Liver (tissue), 8 donors: ENCODE measurements at regions not wholly inside any gene's neighbourhood (a gene's known extent, or its start where the extent isn't known, plus 50 kb on each side); places are given as distances from the start of the nearest gene placed in this dataset.

ENCODE experiments used
- DNase-seq: peaks from one replicate; pipeline ENCODE4 v3.0.0-alpha.2; 2017; ENCODE audit warnings: low spot score
- H3K27ac ChIP-seq, 2 donors: one replicate each; pipeline ENCODE4 v1.7.0; 2013; ENCODE audit warnings: inconsistent platforms in 2 of 2, low read length in 2 of 2, control low read depth in 1 of 2, low read depth in 1 of 2, mild to moderate bottlenecking in 1 of 2
- H3K27me3 ChIP-seq, 4 donors: one replicate each; pipeline versions ENCODE4 v1.6.1 to v1.7.0; 2013; ENCODE audit warnings: low read length in 3 of 4, inconsistent platforms in 1 of 4, mild to moderate bottlenecking in 1 of 4, moderate library complexity in 1 of 4; ENCODE audit not compliant: control insufficient read depth in 4 of 4, insufficient read depth in 4 of 4
- H3K36me3 ChIP-seq, 4 donors: one replicate each; pipeline versions ENCODE4 v1.6.1 to v1.7.0; 2013; ENCODE audit warnings: low read length in 3 of 4, mild to moderate bottlenecking in 3 of 4, low read depth in 1 of 4, moderate library complexity in 1 of 4; ENCODE audit not compliant: control insufficient read depth in 4 of 4, insufficient read depth in 3 of 4
- H3K4me1 ChIP-seq, 4 donors: one replicate each; pipeline versions ENCODE4 v1.6.1 to v1.7.0; 2013; ENCODE audit warnings: low read length in 3 of 4, mild to moderate bottlenecking in 3 of 4, moderate library complexity in 1 of 4; ENCODE audit not compliant: control insufficient read depth in 4 of 4, insufficient read depth in 4 of 4
- H3K4me3 ChIP-seq, 3 donors: one replicate each; pipeline versions ENCODE4 v1.6.1 to v1.7.0; 2013; ENCODE audit warnings: low read length in 3 of 3, control low read depth in 1 of 3, low read depth in 1 of 3, mild to moderate bottlenecking in 1 of 3
- H3K9ac ChIP-seq, 2 donors: one replicate each; pipeline ENCODE4 v1.7.0; 2013; ENCODE audit warnings: low read length in 2 of 2, mild to moderate bottlenecking in 2 of 2, moderate library complexity in 2 of 2, control low read depth in 1 of 2, low read depth in 1 of 2
- H3K9me3 ChIP-seq, 4 donors: one replicate each; pipeline versions ENCODE4 v1.6.1 to v1.7.0; 2013; ENCODE audit warnings: low read length in 3 of 4; ENCODE audit not compliant: control insufficient read depth in 4 of 4
- ATF3 ChIP-seq: IDR thresholded peaks from 2 replicates; pipeline ENCODE4 v1.6.1; 2016; ENCODE audit warnings: antibody characterized with exemption
- CTCF ChIP-seq: fragments of 150-350 bp; IDR thresholded peaks from 2 replicates; pipeline ENCODE4 v1.5.1; 2017; ENCODE audit warnings: improper control_type of control experiment, low read depth, low read length; ENCODE audit not compliant: missing input control
- EGR1 ChIP-seq, 2 donors: IDR thresholded peaks; 2 replicates each; pipeline ENCODE4 v1.6.1; 2016 to 2018; ENCODE audit warnings: antibody characterized with exemption in 2 of 2, low read depth in 2 of 2
- FOXA1 ChIP-seq: IDR thresholded peaks from 2 replicates; pipeline ENCODE4 v1.6.1; 2016; ENCODE audit warnings: antibody characterized with exemption
- FOXA2 ChIP-seq: IDR thresholded peaks from 2 replicates; pipeline ENCODE4 v1.6.1; 2016; ENCODE audit warnings: antibody characterized with exemption
- GABPA ChIP-seq, 2 donors: IDR thresholded peaks in 1 of 2; conservative IDR thresholded peaks in 1 of 2; 2 replicates each; pipeline ENCODE4 v1.6.1; 2016; ENCODE audit warnings: antibody characterized with exemption in 2 of 2, mild to moderate bottlenecking in 1 of 2, moderate library complexity in 1 of 2
- HNF4A ChIP-seq, 2 donors: conservative IDR thresholded peaks; 2 replicates each; pipeline ENCODE4 v1.6.1; 2016; ENCODE audit warnings: antibody characterized with exemption in 2 of 2, mild to moderate bottlenecking in 2 of 2
- HNF4G ChIP-seq: IDR thresholded peaks from 2 replicates; pipeline ENCODE4 v1.6.1; 2016; ENCODE audit warnings: antibody characterized with exemption
- JUND ChIP-seq, 2 donors: IDR thresholded peaks; 2 replicates each; pipeline ENCODE4 v1.6.1; 2016; ENCODE audit warnings: antibody characterized with exemption in 2 of 2
- MAX ChIP-seq: IDR thresholded peaks from 2 replicates; pipeline ENCODE4 v1.6.1; 2016; ENCODE audit warnings: antibody characterized with exemption
- NR2F2 ChIP-seq: IDR thresholded peaks from 2 replicates; pipeline ENCODE4 v1.6.1; 2016; ENCODE audit warnings: antibody characterized with exemption
- RAD21 ChIP-seq, 2 donors: IDR thresholded peaks; 2 replicates each; pipeline ENCODE4 v1.6.1; 2016; ENCODE audit warnings: antibody characterized with exemption in 2 of 2, mild to moderate bottlenecking in 2 of 2
- REST ChIP-seq: IDR thresholded peaks from 2 replicates; pipeline ENCODE4 v1.6.1; 2016; ENCODE audit warnings: antibody characterized with exemption, mild to moderate bottlenecking
- RXRA ChIP-seq, 2 donors: IDR thresholded peaks; 2 replicates each; pipeline ENCODE4 v1.6.1; 2017 to 2018; ENCODE audit warnings: antibody characterized with exemption in 2 of 2, mild to moderate bottlenecking in 1 of 2
- SP1 ChIP-seq: IDR thresholded peaks from 2 replicates; pipeline ENCODE4 v1.6.1; 2018; ENCODE audit warnings: antibody characterized with exemption, mild to moderate bottlenecking
- TAF1 ChIP-seq: conservative IDR thresholded peaks from 2 replicates; pipeline ENCODE4 v1.6.1; 2016; ENCODE audit warnings: antibody characterized with exemption, mild to moderate bottlenecking
- YY1 ChIP-seq: IDR thresholded peaks from 2 replicates; pipeline ENCODE4 v1.6.1; 2016; ENCODE audit warnings: antibody characterized with exemption, mild to moderate bottlenecking
- ZBTB33 ChIP-seq: IDR thresholded peaks from 2 replicates; pipeline ENCODE4 v1.6.1; 2016; ENCODE audit warnings: antibody characterized with exemption
- WGBS: extraction: QIAGEN DNeasy Blood & Tissue Kit; methylation state at CpG from one replicate; pipeline ENCODE4 v1.1.7; 2013; 5-methylcytosine and 5-hydroxymethylcytosine counted together
- donor health status: healthy.
- donor health status: healthy.
- donor health status: healthy.
- donor health status: healthy.
- donor health status: healthy.

- TF ChIP-seq SP1 (no peak), FOXA1 (no peak), ATF3 (no peak), NR2F2 (no peak), GABPA (IDR thresholded peaks at IDR 0.05 in 1 of 2, conservative IDR thresholded peaks at IDR 0.05 in 1 of 2) (no peak), FOXA2 (no peak), HNF4G (no peak), REST (no peak), MAX (no peak), YY1 (no peak), CTCF (no peak), ZBTB33 (no peak), EGR1 (IDR thresholded peaks at IDR 0.05; ENCODE audit: low read depth in 2 of 2) (no peak), RXRA (IDR thresholded peaks at IDR 0.05) (no peak), HNF4A (conservative IDR thresholded peaks at IDR 0.05) (no peak), JUND (IDR thresholded peaks at IDR 0.05) (no peak), TAF1 (no peak), RAD21 (IDR thresholded peaks at IDR 0.05) (no peak)
- H3K9me3 ChIP-seq = no peaks in the 10 kb centered on the region
- no peaks in the 10 kb centered on the region for H3K36me3 ChIP-seq
- no peak overlapping the region for H3K27ac ChIP-seq
- no peak for DNase-seq
- H3K9ac ChIP-seq = no peak overlapping the region
- no peak overlapping the region for H3K4me3 ChIP-seq
- 88% methylated on average over 1 of the region's 1 CpG for WGBS
- no peaks in the 10 kb centered on the region for H3K27me3 ChIP-seq
- no peaks in the 10 kb centered on the region for H3K4me1 ChIP-seq
Measured at GRCh38 chr4:74618166-74618565, 173.2 kb downstream of the AREG start.

GRCh38 chr4:74618659-74619058, 173.7 kb downstream of the AREG start:
- Histone ChIP-seq H3K9ac (no peak overlapping the region), H3K27me3 (no peaks in the 10 kb centered on the region), H3K27ac (no peak overlapping the region), H3K4me3 (no peak overlapping the region), H3K36me3 (no peaks in the 10 kb centered on the region), H3K4me1 (no peaks in the 10 kb centered on the region), H3K9me3 (no peaks in the 10 kb centered on the region)
- TF ChIP-seq EGR1 (IDR thresholded peaks at IDR 0.05; ENCODE audit: low read depth in 2 of 2) (no peak), HNF4A (conservative IDR thresholded peaks at IDR 0.05) (no peak), JUND (IDR thresholded peaks at IDR 0.05) (no peak), CTCF (no peak), FOXA2 (no peak), YY1 (no peak), FOXA1 (no peak), SP1 (no peak), RXRA (IDR thresholded peaks at IDR 0.05) (no peak), MAX (no peak), REST (no peak)
- WGBS = 66% methylated on average over 1 of the region's 1 CpG
- DNase-seq = no peak
